Activated CD8-positive, alpha-beta T cell treated with anti-CD3 and anti-CD28 coated beads for 36 hours (primary cell): ENCODE measurements at regions not wholly inside any gene's neighbourhood (a gene's known extent, or its start where the extent isn't known, plus 50 kb on each side); places are given as distances from the start of the nearest gene placed in this dataset.

ENCODE experiments used
- ATAC-seq: fragments of 200-7000 bp; cut with Tn5 transposase; one replicate; pipeline ENCODE4 v1.10.0; 2021; ENCODE audit warnings: mild to moderate bottlenecking, moderate library complexity
- CTCF ChIA-PET: fragments of 350-600 bp; sonication (Branson Sonifier 250); formaldehyde crosslinking; loops from one replicate; lab custom pipeline; 2021; ENCODE audit warnings: antibody characterized with exemption; lab: Charles Lee
- POLR2A ChIA-PET: fragments of 350-600 bp; sonication (Branson Sonifier 250); formaldehyde crosslinking; loops from one replicate; lab custom pipeline; 2021; ENCODE audit warnings: antibody characterized with exemption; lab: Charles Lee
- DNase-seq: peaks from one replicate; pipeline ENCODE4 v3.0.0-alpha.2; 2020
- H3K27ac Mint-ChIP-seq: one replicate; pipeline ENCODE4 v1.8.0; 2021; ENCODE audit warnings: mild to moderate bottlenecking, mixed read lengths
- H3K27me3 Mint-ChIP-seq: one replicate; pipeline ENCODE4 v1.8.0; 2021; ENCODE audit warnings: mixed read lengths
- H3K36me3 Mint-ChIP-seq: one replicate; pipeline ENCODE4 v1.8.0; 2021; ENCODE audit warnings: low read depth, mixed read lengths
- H3K4me1 Mint-ChIP-seq: one replicate; pipeline ENCODE4 v1.8.0; 2021; ENCODE audit warnings: low read depth, mixed read lengths
- H3K4me3 Mint-ChIP-seq: one replicate; pipeline ENCODE4 v1.8.0; 2021; ENCODE audit warnings: mild to moderate bottlenecking, moderate library complexity, mixed read lengths
- H3K9me3 Mint-ChIP-seq: one replicate; pipeline ENCODE4 v1.8.0; 2021; ENCODE audit warnings: mixed read lengths
- intact Hi-C: fragments of 100-400 bp; cut with micrococcal nuclease; formaldehyde crosslinking; loops from one replicate; pipeline ENCODE4 v1.10.0; 2022
- TF ChIP-seq, protein P1 (sequence below): fragments of 200-600 bp; IDR thresholded peaks from one replicate; pipeline ENCODE4 v1.8.0; 2022; ENCODE audit warnings: antibody characterized with exemption, mild to moderate bottlenecking

DNA sequence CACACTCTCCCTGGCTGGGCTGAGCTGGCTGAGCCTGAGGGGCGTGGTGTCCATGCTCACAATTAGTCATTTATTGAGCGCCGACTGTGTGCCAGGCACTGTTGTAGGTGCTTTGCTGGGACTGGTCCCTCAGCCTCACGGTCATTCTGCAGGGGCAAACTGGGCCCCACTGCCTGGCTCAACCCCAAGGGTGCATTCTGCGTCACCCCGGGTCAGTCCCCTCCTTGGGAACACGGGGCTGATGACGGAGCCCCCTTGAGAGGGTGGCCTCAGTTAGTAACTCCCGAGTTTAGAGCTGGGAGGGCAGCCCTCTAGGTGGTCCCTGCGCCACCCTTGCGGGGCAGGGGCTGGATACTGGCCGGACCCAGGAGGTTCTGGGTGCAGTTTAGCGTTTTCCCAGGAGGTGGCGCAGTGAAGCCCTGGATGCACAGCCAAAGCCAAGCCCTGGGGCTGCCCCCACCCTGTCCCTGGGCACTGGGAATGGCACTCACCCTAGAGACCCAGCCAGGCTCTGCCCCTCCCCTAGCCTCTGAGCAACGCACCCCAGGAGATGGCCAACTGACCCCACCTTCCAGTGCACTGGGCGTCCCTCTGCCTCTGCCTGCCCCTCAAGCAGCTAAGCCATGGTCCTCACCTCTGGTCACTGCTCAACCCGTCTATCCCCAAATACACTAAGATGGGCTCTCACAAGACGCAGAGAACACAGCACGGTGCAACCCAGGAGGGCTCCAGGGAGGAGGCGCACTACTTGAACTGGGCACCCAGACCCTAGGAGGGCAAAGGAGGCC is 243.2 kb upstream of the GSE1 start:
- DNase-seq = peak; percentile 72
- Mint-ChIP-seq H3K27ac (no peak overlapping the region), H3K4me1 (peaks cover 10% of the 10 kb centered on the region), H3K36me3 (no peaks in the 10 kb centered on the region), H3K4me3 (no peak overlapping the region), H3K9me3 (no peaks in the 10 kb centered on the region), H3K27me3 (no peaks in the 10 kb centered on the region)
- ChIA-PET POLR2A (no interaction called here), CTCF (interaction anchor here (1.2 to 2.7 kb wide), 6 partner anchors 8 to 347 kb away, joined by 3 to 9 read pairs (median 4); no protein-coding TSS in a partner anchor)
- peak; percentile 60 for ATAC-seq
- intact Hi-C loops = no loop called here
- TF ChIP-seq, protein P1, sequence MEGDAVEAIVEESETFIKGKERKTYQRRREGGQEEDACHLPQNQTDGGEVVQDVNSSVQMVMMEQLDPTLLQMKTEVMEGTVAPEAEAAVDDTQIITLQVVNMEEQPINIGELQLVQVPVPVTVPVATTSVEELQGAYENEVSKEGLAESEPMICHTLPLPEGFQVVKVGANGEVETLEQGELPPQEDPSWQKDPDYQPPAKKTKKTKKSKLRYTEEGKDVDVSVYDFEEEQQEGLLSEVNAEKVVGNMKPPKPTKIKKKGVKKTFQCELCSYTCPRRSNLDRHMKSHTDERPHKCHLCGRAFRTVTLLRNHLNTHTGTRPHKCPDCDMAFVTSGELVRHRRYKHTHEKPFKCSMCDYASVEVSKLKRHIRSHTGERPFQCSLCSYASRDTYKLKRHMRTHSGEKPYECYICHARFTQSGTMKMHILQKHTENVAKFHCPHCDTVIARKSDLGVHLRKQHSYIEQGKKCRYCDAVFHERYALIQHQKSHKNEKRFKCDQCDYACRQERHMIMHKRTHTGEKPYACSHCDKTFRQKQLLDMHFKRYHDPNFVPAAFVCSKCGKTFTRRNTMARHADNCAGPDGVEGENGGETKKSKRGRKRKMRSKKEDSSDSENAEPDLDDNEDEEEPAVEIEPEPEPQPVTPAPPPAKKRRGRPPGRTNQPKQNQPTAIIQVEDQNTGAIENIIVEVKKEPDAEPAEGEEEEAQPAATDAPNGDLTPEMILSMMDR = peak; percentile 91

DNA sequence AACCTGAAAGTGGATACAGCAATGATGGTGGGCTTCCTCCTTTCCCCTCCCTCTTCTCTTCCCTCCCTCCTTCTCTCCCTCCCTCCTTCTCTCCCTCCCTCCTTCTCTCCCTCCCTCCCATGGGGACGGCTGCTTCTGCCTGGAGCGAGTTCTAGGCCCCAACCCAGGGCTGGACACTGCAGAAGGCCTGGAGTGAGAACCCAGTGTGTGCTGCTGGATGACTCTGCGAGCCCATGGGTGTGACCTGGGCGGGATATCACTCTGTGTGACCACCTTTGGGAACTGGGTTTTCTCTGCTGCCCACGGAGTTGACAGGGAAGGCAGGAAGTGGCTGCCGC is 242.6 kb upstream of the GSE1 start:
- TF ChIP-seq, protein P1 = no peak
- Mint-ChIP-seq H3K4me1 (peaks cover 10% of the 10 kb centered on the region), H3K36me3 (no peaks in the 10 kb centered on the region), H3K4me3 (no peak overlapping the region), H3K27me3 (no peaks in the 10 kb centered on the region), H3K9me3 (no peaks in the 10 kb centered on the region), H3K27ac (no peak overlapping the region)
- intact Hi-C loops = no loop called here
- ChIA-PET POLR2A (no interaction called here), CTCF (interaction anchor here (1.2 to 2.7 kb wide), 6 partner anchors 8 to 346 kb away, joined by 3 to 9 read pairs (median 4); no protein-coding TSS in a partner anchor)
- ATAC-seq (no peak), DNase-seq (no peak)

DNA sequence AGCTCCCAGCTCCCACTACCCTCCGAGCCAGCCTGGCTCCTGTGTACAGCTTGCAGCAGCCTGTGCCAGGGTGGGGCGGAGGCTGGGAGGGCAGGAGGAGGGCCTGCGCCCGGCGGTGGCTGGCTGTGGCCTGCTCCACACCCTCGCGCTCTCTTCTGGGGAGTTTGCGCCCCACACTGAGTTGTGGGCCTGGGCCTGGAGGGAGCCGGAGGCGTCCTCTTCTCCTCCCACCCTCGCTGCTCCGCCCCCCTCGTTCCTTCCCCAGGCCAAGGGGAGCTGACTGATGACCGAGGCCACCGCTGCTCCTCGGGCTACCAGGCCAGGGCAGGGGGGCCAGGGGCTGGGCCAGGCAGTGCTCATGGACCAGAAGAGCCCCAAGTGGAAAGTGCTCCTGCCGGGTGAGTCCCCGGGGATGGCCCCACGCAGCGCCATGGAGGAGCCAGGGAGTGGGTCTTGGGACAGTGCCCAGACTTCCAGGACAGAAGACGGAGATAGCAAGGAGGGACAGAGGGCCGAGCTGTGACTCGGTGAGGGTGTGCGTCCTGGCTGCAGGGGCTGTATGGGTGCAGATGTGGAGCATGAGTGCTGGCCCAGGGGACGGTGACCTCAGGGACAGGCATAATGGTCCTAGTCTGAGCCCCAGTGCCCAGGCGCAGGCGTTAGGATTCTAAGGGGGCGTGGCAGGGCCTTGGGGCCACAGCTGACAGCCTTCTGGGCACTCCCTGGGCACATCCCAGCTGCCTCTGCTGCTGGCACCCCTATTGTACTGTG is 242.1 kb upstream of the GSE1 start:
- DNase-seq (no peak), ATAC-seq (no peak)
- intact Hi-C loops = no loop called here
- H3K27me3 Mint-ChIP-seq = no peaks in the 10 kb centered on the region
- H3K9me3 Mint-ChIP-seq = no peaks in the 10 kb centered on the region
- POLR2A ChIA-PET = no interaction called here
- H3K27ac Mint-ChIP-seq = no peak overlapping the region
- no peak overlapping the region for H3K4me3 Mint-ChIP-seq
- TF ChIP-seq, protein P1 = no peak
- peaks cover 10% of the 10 kb centered on the region for H3K4me1 Mint-ChIP-seq
- H3K36me3 Mint-ChIP-seq = no peaks in the 10 kb centered on the region
- CTCF ChIA-PET = interaction anchor here (1.6 to 1.7 kb wide), 2 partner anchors 244 to 246 kb away, joined by 4 to 6 read pairs; no protein-coding TSS in a partner anchor

DNA sequence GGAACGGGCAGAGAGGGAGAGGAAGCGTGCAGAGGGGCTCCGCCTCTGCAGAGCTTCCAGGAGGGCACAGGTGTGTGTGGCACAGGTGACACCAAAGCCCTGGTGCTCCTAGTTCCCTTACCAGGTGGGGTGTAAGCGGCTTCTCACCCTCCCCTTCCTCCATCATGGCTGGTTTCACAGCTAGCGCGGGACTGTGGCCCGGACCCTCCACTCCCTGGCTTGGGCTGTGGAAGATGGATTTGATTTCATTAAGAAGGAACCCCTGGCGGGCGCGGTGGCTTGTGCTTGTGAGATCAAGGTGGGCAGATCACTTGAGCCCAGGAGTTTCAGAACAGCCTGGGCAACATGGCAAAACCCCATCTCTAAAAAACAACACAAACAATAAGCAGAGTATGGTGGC is 241.2 kb upstream of the GSE1 start:
- intact Hi-C loops = no loop called here
- Mint-ChIP-seq H3K27ac (no peak overlapping the region), H3K4me1 (peaks cover 10% of the 10 kb centered on the region), H3K27me3 (no peaks in the 10 kb centered on the region), H3K36me3 (no peaks in the 10 kb centered on the region), H3K9me3 (no peaks in the 10 kb centered on the region), H3K4me3 (no peak overlapping the region)
- DNase-seq (no peak), ATAC-seq (no peak)
- TF ChIP-seq, protein P1 = no peak
- POLR2A ChIA-PET = no interaction called here
- CTCF ChIA-PET = interaction anchor here (0.7 to 1.2 kb wide), 2 partner anchors 34 to 346 kb away, joined by 3 read pairs; no protein-coding TSS in a partner anchor
